ENCODE measurements at regions not wholly inside any gene's neighbourhood (a gene's known extent, or its start where the extent isn't known, plus 50 kb on each side); places are given as distances from the start of the nearest gene placed in this dataset.

- H3K36me3 ChIP-seq (ENCODE audit: control insufficient read depth in 2 of 2, insufficient read depth in 1 of 2, low read length in 2 of 2) = no peaks in the 10 kb centered on the region
- no peak overlapping the region for H3K27ac ChIP-seq (ENCODE audit: extremely low read depth, low read depth, low read length)
- H3K4me3 ChIP-seq (ENCODE audit: low read depth, low read length) = no peak overlapping the region
- TF ChIP-seq SCRT2 (tag by site-specific recombination; IDR thresholded peaks at IDR 0.05) = no peak
- TF ChIP-seq ZNF426 (tag by site-specific recombination; IDR thresholded peaks at IDR 0.05) = no peak
- no peak for TF ChIP-seq ZBTB48 (tag by site-specific recombination; IDR thresholded peaks at IDR 0.05)
- no peak for TF ChIP-seq ZBTB26 (tag by site-specific recombination; optimal IDR thresholded peaks at IDR 0.05)
- TF ChIP-seq ZNF558 (tag by site-specific recombination; IDR thresholded peaks at IDR 0.05) = no peak
- no peak for TF ChIP-seq CTCF (tag by site-specific recombination; IDR thresholded peaks at IDR 0.05)
- TF ChIP-seq ZNF391 (tag by site-specific recombination; IDR thresholded peaks at IDR 0.05; ENCODE audit: borderline replicate concordance, low read depth) = no peak
- no peak for TF ChIP-seq ZNF639 (tag by site-specific recombination; IDR thresholded peaks at IDR 0.05)
- no peak for TF ChIP-seq ZNF544 (tag by site-specific recombination; IDR thresholded peaks at IDR 0.05)
- no peak for TF ChIP-seq ZNF324 (tag by site-specific recombination; IDR thresholded peaks at IDR 0.05)
- no peak for TF ChIP-seq ZNF501 (tag by site-specific recombination; IDR thresholded peaks at IDR 0.05)
- no peak for TF ChIP-seq ZNF341 (tag by site-specific recombination; IDR thresholded peaks at IDR 0.05; ENCODE audit: low read depth)
- no peak for TF ChIP-seq ZSCAN18 (tag by site-specific recombination; IDR thresholded peaks at IDR 0.05)
- no peak for TF ChIP-seq YY2 (tag by site-specific recombination; IDR thresholded peaks at IDR 0.05)
- TF ChIP-seq ZNF658 (tag by site-specific recombination; IDR thresholded peaks at IDR 0.05) = no peak
- no peak for TF ChIP-seq ZNF654 (tag by site-specific recombination; IDR thresholded peaks at IDR 0.05; ENCODE audit: low read depth)
- TF ChIP-seq KLF10 (tag by site-specific recombination; IDR thresholded peaks at IDR 0.05) = no peak
- TF ChIP-seq TCF7L2 (IDR thresholded peaks at IDR 0.05; ENCODE audit: borderline replicate concordance, low read depth, low read length) = no peak
- no peak for TF ChIP-seq ZNF792 (tag by site-specific recombination; IDR thresholded peaks at IDR 0.05)
- no peak for TF ChIP-seq ZNF19 (tag by site-specific recombination; IDR thresholded peaks at IDR 0.05; ENCODE audit: low read depth)
- POLR2A ChIA-PET = no interaction called here
- H3K9me3 ChIP-seq (ENCODE audit: control insufficient read depth, insufficient read depth, low read depth, low read length) = no peaks in the 10 kb centered on the region; the same call in 1 of the 2 replicates
- CTCF ChIA-PET = no interaction called here
- H3K4me1 ChIP-seq (ENCODE audit: control insufficient read depth, insufficient read depth, low read length) = no peaks in the 10 kb centered on the region
Observed at GRCh38 chr1:163414778-163415177, 93.0 kb downstream of the NUF2 start.

GRCh38 chr1:163421701-163422100 lies 99.9 kb downstream of the NUF2 start:
- Histone ChIP-seq H3K27ac (ENCODE audit: extremely low read depth, low read depth, low read length) (no peak overlapping the region), H3K36me3 (ENCODE audit: control insufficient read depth in 2 of 2, insufficient read depth in 1 of 2, low read length in 2 of 2) (no peaks in the 10 kb centered on the region), H3K4me1 (ENCODE audit: control insufficient read depth, insufficient read depth, low read length) (no peaks in the 10 kb centered on the region), H3K9me3 (ENCODE audit: control insufficient read depth, insufficient read depth, low read depth, low read length) (no peaks in the 10 kb centered on the region), H3K4me3 (ENCODE audit: low read depth, low read length) (no peak overlapping the region)
- no peak for TF ChIP-seq PBX3 (CRISPR knock-in tag; IDR thresholded peaks at IDR 0.05)
- CTCF ChIA-PET = no interaction called here
- POLR2A ChIA-PET = no interaction called here

All from HEK293 (cell line).